Anterior cingulate cortex (tissue), 58 donors: ENCODE measurements at regions not wholly inside any gene's neighbourhood (a gene's known extent, or its start where the extent isn't known, plus 50 kb on each side); places are given as distances from the start of the nearest gene placed in this dataset.
"Not testable (repeated sequence)": the region's sequence is repeated elsewhere in the genome, so short reads cannot be mapped to it uniquely, and the experiment has no call there.

ENCODE experiments used
- DNase-seq, 58 donors: peaks; one replicate each; lab custom pipeline; 2025; lab: John Stamatoyannopoulos, UW

DNA sequence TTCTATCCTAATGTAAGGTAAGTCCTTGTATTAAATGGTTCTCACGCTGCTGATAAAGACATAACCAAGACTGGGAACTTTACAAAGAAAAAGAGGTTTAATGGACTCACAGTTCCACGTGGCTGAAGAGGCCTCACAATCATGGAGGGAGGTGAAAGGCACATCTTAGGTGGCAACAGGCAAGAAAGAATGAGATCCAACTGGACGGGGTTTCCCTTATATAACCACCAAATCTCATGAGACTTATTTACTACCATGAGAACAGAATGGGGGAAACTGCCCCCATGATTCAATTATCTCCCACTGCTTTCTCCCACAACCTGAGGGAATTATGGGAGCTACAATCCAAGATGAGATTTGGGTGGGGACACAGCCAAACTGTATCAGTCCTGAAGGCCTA lies 136.6 kb downstream of the HTR1B start:
- DNase-seq, result no peak

DNA sequence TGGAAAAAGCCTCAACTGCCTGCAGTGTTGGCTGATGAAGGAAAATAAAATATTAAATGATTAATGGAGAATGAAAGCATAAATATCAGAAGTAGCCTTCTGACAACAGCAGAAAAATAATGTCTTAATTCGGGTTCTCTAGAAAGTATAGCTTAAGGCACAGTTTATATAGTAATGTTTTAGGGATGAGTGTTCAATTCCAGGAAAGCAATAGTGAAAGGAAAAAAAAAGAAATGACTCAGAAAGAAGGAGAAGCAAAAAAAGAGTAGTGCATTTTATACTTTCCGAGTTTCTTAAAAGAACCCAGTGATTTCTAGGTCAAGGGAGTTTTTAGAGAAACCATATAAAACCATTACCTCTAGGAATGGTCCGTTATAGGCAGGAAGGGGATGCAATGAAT lies 137.3 kb downstream of the HTR1B start:
- no peak for DNase-seq

DNA sequence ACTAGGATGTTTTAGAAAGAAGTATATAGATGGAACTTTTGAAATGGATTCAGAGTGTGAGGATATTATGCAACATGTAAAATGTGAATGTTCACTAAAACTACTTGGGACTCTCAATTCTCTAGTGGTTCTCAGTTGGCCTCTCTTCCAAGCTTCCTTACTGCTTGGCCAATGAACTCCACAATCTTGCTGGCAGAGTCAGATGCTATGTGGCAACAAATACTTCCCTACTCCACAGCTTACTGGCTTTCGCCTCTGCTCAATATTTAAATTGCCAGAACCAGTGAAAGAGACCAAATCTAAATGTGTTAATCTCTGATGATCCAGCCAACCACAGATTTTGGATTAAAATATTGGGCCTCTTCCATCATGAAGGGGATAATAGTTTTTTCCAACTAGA lies 138.4 kb downstream of the HTR1B start:
- no peak for DNase-seq

DNA sequence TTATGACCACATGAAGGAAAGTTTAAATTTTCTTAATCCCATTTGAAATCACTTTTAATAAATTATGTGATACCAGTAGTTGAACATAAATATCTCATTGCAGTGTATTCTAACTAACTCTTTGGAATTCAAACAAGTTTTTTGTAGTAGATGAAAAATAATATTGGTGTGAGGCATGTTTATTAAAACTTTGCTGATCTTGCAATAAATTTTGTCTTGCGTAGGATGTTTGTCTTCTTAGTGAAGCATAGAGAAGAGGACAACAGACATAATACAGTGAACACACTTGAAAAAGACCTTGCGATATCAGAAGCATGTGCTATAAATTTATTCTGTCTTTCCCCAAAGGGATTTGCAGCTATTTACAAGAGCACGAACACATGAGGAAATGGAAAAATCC lies 140.7 kb downstream of the HTR1B start:
- DNase-seq, result no peak

DNA sequence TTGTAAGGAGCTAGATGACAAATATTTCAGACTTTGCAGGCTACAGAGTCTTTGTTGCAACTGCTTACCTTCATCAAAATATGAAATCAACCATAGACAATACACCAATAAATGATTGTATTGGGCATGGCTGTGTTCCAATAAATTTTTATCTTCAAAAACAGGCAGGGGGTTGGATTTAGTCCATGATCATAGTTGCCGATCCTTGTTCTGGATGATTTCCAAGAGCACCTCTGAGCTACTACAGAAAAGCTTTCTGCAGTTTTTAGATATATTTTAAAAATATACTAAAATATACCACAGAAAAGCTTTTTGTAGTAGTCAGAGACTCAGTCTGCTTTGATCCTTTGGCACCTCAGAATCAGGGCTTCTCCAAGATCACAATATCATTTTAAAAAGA lies 145.0 kb downstream of the HTR1B start:
- DNase-seq, result no peak

DNA sequence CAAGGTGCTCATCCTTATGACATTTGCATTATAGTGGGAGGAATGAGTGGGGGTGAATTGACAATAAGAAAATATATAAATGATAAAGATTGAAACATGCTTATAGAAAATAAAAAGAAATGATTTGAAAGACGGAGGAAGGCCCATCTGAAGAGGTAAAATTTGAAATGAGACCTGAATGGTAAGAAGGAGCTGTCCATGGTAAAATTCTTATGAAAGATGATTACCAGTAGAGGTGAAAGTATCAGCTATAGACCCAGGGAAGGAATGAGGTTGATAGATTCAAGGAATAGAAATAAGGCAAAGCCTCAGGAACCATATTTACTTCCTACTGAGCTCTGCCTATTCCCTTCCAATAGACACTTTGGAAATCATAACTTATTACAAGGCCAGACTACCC lies 149.7 kb downstream of the HTR1B start:
- DNase-seq, result no peak

DNA sequence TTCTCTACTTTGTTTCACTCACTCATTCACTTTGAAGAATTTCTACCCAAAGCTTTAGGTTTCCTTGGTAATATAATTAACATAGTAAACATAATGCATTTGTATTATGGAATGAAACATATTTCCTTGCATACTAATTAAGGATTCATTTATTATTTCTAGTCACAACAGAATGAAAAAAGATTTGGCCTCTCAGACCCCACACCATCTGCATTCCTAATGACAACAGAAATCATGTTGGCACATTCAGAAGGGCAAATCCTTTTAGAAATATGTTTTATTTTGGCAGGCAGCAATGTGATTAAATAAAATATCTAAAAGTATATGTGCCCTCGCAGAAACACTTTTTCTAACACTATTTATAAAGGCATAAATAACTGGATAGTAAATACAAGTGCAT lies 163.4 kb downstream of the HTR1B start:
- DNase-seq, result no peak

DNA sequence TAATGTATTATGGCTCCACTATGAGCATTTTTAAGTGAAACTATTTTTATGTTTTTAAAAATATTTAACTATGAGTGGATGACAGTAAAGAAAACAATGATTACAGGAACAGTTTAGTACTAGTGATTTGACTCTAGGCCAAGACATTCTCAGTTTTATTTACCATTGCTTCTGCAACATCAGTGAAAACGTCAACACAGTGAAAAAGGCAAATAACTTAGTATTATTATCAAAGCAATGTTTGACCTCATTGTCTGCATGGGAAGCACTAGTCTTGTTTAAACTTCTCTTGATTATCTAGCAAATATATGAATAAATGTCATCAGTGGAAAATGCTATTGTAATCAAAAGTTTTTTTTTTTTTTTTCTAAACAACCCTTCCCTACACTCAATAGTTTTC lies 165.0 kb downstream of the HTR1B start:
- DNase-seq, result no peak

DNA sequence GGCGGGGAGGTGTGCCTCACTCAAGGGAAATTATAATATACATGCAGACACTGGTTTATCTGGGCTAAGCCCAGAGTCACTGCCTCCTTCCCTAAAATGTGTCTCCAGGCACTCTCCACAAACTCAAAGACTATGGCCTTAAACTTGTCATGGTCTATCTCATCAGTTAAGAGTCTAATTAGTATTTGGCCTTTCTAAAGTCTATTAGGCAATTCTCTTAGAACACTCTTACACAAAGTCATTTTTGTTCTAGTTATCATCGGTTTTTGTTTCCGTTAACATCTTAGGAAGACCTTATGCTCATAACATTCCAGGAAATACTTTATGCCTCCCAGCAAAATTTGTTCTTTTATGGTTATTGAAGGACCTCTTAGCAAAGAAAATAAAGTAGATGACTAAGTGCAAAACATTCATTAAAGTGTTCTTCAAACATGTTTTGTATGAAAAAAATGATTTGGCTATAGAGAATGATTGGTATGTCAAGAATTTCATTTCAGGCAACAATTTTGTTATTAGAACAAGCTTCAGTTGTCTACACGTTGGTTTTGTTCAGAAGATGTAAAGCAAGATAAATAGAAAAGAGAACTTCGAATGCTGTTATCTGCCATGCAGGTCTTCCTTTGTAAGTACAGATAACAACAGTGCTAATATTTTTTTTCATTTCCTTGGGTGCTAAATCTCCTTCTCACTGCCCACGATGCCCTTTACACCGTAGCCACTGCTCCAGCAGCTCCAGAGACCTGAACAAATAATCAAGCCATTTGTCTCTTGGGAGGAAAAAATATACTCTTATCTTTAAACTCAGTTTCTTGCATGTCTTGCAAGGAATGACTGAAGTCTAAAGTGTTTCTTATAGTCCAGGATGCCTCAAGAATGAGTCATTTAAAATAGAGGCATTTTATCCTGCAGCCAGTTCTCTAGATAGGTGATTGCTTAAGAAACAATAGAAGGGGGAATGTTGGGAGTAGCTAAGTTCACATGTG lies 170.4 kb downstream of the HTR1B start:
- DNase-seq, result no peak

DNA sequence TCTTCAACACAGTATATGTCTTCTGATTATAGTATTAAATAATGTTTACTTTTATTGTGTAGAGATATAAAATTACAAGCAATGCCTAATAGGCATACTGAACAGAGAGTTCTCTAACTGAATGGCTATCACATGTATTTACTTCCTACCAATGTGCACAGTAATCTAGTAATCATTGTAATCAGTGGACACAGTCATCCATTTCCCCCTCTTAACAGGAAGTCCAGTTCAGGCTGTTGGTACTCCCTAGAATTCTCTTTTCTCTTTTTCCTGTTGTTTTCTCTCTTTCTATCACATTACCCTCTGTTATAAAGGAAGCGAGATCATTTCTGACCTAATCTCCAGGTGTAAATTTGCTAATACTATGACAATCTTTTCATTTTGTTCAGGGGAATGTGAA lies 172.5 kb downstream of the HTR1B start:
- DNase-seq, result no peak

DNA sequence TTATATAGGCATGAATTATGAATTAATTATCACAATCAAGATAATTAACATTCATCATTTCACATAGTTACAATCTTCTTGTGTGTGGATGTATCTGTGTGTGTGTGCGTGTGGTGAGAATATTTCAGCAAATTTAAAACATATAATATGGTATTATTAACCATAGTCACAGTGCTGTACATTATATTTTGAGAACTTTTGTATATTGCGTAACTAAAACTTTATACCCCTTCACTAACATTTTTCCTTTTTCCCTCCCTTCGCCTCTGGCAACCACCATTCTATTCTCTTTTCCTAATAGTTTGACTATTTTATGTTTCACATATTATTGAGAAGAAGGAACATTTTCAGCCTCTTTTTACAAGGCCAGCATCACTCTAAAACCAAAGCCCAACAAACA lies 176.8 kb downstream of the HTR1B start:
- DNase-seq, result no peak

DNA sequence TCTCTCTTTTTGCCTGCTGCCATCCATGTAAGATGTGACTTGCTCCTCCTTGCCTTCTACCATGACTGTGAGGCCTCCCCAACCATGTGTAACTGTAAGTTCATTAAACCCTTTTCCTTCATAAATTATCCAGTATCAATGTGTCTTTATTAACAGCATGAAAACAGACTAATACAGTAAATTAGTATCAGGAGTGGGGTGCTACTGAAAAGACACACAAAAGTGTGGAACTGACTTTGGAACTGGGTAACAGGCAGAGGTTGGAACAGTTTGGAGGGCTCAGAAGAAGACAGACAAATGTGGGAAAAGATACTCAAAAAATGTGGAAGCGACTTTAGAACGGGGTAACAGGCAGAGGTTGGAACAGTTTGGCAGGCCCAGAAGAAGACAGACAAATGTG lies 189.4 kb downstream of the HTR1B start:
- DNase-seq, result no peak

DNA sequence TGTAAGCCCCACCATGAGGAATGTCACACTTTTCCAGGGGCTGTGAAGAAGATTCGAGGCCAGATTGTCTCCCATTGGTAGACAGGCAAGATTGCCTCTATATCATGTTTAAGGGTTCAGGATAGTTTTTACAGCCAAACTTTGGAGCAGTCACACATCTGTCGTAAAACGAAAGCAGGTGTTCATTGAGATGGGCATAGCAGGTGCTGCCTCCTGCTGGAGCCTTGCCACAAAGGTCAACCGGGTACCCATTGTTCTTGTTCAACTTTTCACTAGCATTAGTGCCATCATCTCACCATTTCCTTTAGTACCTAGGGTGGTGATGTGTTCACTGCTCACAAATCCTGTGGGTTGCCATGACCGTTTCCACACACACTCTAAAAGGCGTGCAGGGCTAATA lies 198.3 kb downstream of the HTR1B start:
- no peak for DNase-seq

DNA sequence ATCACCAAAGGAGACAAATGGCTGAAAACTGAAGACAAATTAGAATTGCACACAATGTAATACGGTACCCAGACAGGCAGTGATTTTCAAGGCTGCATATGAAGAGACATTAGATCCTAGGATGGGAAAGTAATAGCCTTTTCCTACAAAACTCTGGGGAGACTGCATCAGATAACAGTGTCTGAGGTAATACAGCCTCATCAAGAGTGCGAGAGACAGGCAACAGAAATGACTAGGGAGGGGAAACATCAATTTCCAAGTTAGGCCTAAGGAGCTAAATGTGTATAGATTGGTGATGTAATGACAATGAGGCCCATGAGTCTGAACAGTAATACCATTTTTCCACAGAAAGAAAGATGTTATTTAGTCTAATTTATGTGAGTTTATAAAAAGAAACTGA lies 200.3 kb downstream of the HTR1B start:
- no peak for DNase-seq

DNA sequence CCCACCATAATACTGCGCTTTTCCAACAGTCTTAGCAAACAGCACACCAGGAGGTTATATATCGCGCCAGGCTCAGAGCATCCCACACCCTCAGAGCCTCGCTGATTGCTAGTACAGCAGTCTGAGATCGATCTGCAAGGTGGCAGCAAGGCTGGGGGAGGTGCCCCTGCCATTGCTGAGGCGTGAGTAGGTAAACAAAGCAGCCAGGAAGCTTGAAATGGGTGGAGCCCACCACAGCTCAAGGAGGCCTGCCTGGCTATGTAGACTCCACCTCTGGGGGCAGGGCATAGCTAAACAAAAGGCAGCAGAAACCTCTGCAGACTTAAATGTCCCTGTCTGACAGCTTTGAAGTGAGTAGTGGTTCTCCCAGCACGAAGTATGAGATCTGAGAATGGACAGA lies 211.5 kb downstream of the HTR1B start:
- not testable (repeated sequence) for DNase-seq

DNA sequence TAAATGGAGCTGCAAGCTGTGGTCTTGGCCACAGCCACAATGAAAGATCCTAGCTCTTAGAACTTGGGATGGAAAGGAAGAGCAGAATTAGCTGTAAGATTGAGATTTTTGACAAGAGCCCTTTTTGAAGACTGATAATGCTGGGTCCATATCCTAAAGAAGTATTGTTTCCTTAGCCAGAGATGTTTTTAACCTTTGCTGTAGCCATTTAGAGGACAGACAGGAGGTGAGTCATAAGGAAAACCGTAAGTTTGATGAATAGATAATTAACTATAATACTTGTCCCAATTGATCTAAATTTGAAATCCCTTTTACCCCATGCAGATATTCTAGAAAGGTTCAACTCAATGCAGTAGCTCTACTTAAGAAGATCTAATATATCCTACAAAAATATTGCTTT lies 213.7 kb downstream of the HTR1B start:
- DNase-seq, result no peak

DNA sequence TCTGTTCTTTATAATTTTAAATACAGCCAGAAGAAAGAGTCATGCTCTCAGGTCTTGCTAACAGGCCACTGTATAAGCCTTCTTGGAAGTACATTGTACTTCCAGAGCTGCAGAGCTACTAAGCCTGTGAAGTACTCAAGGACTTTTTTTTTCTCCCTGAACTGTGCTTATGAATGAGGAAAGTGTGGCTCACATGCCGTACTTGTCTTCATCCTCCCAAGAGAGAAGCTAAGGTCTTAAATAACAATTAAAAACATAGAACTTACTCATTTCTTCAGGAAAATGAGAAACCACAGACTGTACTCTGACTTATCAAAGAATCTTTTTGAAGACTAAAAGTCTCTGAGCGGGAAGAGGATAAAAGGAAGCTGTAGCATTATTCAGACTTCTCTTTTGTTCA lies 218.3 kb downstream of the HTR1B start:
- DNase-seq, result no peak

DNA sequence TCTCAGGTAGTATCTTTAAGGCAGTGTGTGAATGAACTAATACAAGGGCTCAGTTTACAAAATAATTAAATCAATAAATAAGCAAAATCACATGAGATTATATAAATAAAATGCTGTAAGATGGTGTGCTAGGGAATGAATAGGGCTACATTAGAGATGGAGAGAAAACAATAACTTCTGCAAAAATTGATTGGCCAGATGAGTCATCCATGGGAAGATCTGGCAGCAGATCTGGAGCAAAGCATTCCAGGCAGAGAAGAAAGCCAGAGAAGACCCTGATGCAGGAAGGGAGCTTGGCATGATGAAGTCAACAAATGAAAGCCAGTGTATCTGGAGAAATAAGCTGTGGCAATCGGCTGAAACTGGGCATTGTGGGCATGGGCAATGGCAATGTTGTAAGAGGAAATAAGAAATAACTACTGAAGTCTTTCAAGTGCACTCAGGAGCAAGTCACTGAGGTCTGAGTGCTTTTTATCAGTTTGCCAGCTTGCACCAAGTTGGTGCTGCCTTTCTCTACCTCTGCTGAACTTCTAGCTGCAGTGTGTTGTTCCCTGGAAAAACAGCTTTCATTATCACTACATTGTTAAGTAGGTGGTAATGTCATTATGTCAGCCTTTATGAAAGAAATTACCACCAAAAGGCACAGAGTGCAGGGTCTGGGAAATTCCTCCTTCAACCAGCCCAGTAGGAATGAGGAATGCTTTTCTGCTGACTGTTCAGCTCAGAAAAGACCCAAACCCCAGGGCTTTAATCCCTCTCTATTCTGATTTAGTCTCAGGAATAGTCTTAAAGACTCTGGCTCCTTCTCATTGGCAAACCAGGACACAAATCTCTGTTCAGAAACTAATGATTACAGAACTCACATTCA lies 231.6 kb downstream of the HTR1B start:
- DNase-seq, result no peak

DNA sequence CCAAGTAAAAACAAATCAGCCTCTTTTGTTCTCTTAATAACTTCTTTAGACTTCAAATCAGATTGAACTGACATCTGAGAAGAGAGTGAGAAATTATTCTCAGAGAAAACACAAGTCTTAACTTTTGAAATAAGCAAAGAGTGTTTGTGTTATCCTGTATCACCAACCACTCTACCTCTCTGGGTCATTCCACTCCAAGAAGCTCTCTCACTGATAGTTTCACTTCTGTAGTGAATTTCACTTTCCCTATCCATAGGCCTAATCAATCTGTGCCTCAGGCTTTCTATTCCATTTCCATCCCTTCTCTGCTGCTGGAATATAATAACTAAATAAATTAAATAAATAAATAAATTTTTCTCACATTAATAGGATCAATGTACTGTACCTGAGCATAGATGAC lies 235.0 kb downstream of the HTR1B start:
- no peak for DNase-seq

DNA sequence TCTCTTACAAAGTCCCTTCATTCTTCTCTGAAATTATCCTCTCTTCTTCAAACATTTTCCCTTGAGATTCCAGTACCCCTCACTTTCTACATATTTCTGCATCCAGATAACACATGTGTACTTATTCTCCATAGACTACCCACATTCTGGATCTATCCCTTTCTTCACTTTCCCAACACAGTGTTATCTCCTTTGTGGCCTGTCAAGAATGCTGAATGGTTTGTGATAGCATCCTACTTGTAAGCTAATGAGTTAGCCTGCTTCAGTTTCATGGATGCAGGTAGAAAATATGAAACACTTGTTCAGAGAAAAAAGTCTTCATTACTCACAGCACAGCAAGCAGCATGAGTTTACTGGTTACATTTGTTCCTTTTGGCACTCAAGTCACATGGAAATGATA lies 245.4 kb downstream of the HTR1B start:
- DNase-seq, result no peak

DNA sequence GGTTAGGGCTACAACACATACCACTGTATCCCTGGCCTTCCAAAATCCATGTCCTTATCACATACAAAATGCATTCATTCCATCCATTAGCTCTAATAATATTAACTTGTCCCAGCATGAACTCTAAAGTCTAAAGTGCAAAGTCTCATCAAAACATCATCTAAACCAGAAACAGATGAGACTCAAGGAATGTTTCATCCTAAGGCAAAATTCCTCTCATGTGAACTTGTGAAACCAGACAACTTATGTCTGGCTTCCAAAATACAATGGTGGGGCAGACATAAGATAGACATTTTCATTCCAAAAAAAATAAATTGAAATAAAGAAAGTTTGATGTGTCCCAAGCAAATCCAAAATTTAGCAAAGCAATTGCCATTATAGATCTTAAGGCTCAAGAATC lies 257.4 kb downstream of the HTR1B start:
- DNase-seq, result no peak

DNA sequence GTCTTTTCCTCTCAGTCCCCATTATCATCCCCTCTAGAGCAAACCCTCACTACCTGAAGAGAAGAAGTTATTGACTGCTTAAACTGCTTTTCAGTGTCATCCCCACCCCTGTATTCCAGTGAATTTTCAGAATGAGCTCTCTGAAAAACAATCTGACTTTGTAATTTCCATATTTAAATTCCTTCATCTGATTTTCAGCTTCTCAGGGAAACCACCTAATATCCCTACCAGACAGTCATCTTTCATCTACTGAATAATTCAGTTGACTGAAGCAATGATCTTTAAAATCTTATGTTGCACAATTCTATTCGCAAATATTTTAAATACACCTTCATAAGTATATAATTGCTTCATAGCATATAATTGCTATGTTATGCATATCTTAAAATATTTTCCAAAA lies 258.7 kb downstream of the HTR1B start:
- DNase-seq, result no peak
